H1 (cell line): ENCODE measurements at regions not wholly inside any gene's neighbourhood (a gene's known extent, or its start where the extent isn't known, plus 50 kb on each side); places are given as distances from the start of the nearest gene placed in this dataset.

ENCODE experiments used
- CTCF ChIA-PET: fragments of 300-600 bp; sonication (Branson Sonifier 250); formaldehyde crosslinking; loops from one replicate; lab custom pipeline; 2021; ENCODE audit not compliant: partially characterized antibody; lab: Charles Lee
- POLR2A ChIA-PET: fragments of 300-600 bp; sonication (Branson Sonifier 250); formaldehyde crosslinking; loops from one replicate; lab custom pipeline; 2021; ENCODE audit warnings: inconsistent platforms; ENCODE audit not compliant: partially characterized antibody; lab: Charles Lee
- DNase-seq, 2 experiments: peaks; one replicate each; pipeline versions ENCODE4 v3.0.0 to v3.0.0-alpha.2; 2010 to 2022; ENCODE audit warnings: low spot score in 2 of 2, low read depth in 1 of 2, mixed read lengths in 1 of 2
- FAIRE-seq: peaks from 2 replicates; lab custom pipeline; 2011; peaks lifted over from hg19 to GRCh38; lab: Jason Lieb, UNC
- H2AFZ ChIP-seq: 2 replicates; pipeline ENCODE4 v1.8.1; 2012; ENCODE audit warnings: low read length, inconsistent platforms
- H2AK5ac ChIP-seq: 2 replicates; pipeline ENCODE4 v1.6.1; 2013; ENCODE audit warnings: low read depth, low read length
- H2BK120ac ChIP-seq: replicated peaks from 2 replicates; pipeline ENCODE3; 2013; ENCODE audit warnings: low read depth, low read length, inconsistent platforms
- H2BK12ac ChIP-seq: 2 replicates; pipeline ENCODE4 v1.6.1; 2013; ENCODE audit warnings: low read depth, low read length
- H2BK15ac ChIP-seq: 2 replicates; pipeline ENCODE4 v1.6.1; 2013; ENCODE audit warnings: low read length
- H2BK20ac ChIP-seq: 2 replicates; pipeline ENCODE4 v1.6.1; 2013; ENCODE audit warnings: low read length
- H2BK5ac ChIP-seq: 2 replicates; pipeline ENCODE4 v1.6.1; 2013; ENCODE audit warnings: low read depth, low read length
- H3K14ac ChIP-seq: 2 replicates; pipeline ENCODE4 v1.6.1; 2013; ENCODE audit warnings: inconsistent platforms; ENCODE audit not compliant: insufficient read length
- H3K18ac ChIP-seq: 2 replicates; pipeline ENCODE4 v1.6.1; 2013; ENCODE audit warnings: low read length; ENCODE audit errors: extremely low read depth
- H3K23ac ChIP-seq: 2 replicates; pipeline ENCODE4 v1.6.1; 2013; ENCODE audit warnings: inconsistent platforms; ENCODE audit not compliant: insufficient read length
- H3K23me2 ChIP-seq: 2 replicates; pipeline ENCODE4 v1.6.1; 2013; ENCODE audit warnings: low read depth, low read length
- H3K27ac ChIP-seq: 2 replicates; pipeline ENCODE4 v1.6.1; 2011; ENCODE audit warnings: low read depth, low read length, inconsistent platforms
- H3K27me3 ChIP-seq, 4 experiments: replicated peaks in 1 of 4; 1 replicate in 1 of 4; 2 replicates in 3 of 4; pipeline versions ENCODE4 v1.6.1 to v1.8.1; 2011 to 2013; ENCODE audit warnings: low read length in 3 of 4, mild to moderate bottlenecking in 3 of 4, inconsistent platforms in 2 of 4, mixed read lengths in 2 of 4, moderate library complexity in 1 of 4; ENCODE audit not compliant: control insufficient read depth in 3 of 4, insufficient read depth in 3 of 4; ENCODE audit errors: extremely low read depth in 1 of 4
- H3K36me3 ChIP-seq, 4 experiments: 2 replicates each; pipeline versions ENCODE4 v1.6.1 to v1.8.1; 2011 to 2013; ENCODE audit warnings: mild to moderate bottlenecking in 4 of 4, low read length in 3 of 4, moderate library complexity in 2 of 4, control low read depth in 1 of 4, inconsistent platforms in 1 of 4; ENCODE audit not compliant: insufficient read depth in 4 of 4, control insufficient read depth in 2 of 4
- H3K4ac ChIP-seq: replicated peaks from 2 replicates; pipeline ENCODE3; 2013; ENCODE audit warnings: low read length, low read depth, mixed read lengths, inconsistent platforms; ENCODE audit not compliant: insufficient read length
- H3K4me1 ChIP-seq, 4 experiments: replicated peaks in 1 of 4; 1 replicate in 1 of 4; 2 replicates in 3 of 4; pipeline versions ENCODE4 v1.6.1 to v1.8.1; 2011 to 2013; ENCODE audit warnings: low read length in 3 of 4, inconsistent platforms in 2 of 4, mixed read lengths in 1 of 4; ENCODE audit not compliant: insufficient read depth in 4 of 4, control insufficient read depth in 3 of 4
- H3K4me2 ChIP-seq, 2 experiments: 2 replicates each; pipeline versions ENCODE4 v1.6.1 to v1.8.1; 2011 to 2013; ENCODE audit warnings: low read depth in 2 of 2, low read length in 2 of 2, control low read depth in 1 of 2, inconsistent platforms in 1 of 2, mild to moderate bottlenecking in 1 of 2; ENCODE audit not compliant: insufficient read depth in 1 of 2
- H3K4me3 ChIP-seq, 4 experiments: fragments of 200-600, 300-600 bp in 1 of 4; sonication (generic), shearing (Covaris generic), sonication (Bioruptor Twin) in 1 of 4; 2 replicates each; pipeline versions ENCODE4 v1.5.1 to v1.8.1; 2011 to 2016; ENCODE audit warnings: low read length in 4 of 4, low read depth in 3 of 4, control low read depth in 2 of 4, inconsistent platforms in 2 of 4, mild to moderate bottlenecking in 2 of 4, mixed read lengths in 1 of 4, moderate library complexity in 1 of 4; ENCODE audit not compliant: insufficient read depth in 2 of 4; ENCODE audit errors: extremely low read depth in 1 of 4
- H3K56ac ChIP-seq: replicated peaks from 2 replicates; pipeline ENCODE3; 2013; ENCODE audit warnings: low read depth, mild to moderate bottlenecking, mixed read lengths, low read length, inconsistent platforms; ENCODE audit not compliant: insufficient read length
- H3K79me1 ChIP-seq: 2 replicates; pipeline ENCODE4 v1.6.1; 2013; ENCODE audit warnings: low read depth, low read length, control low read depth
- H3K79me2 ChIP-seq, 2 experiments: 2 replicates each; pipeline versions ENCODE4 v1.6.1 to v1.8.1; 2012 to 2013; ENCODE audit warnings: low read length in 2 of 2, mild to moderate bottlenecking in 2 of 2, inconsistent platforms in 1 of 2; ENCODE audit not compliant: insufficient read depth in 2 of 2, control insufficient read depth in 1 of 2
- H3K9ac ChIP-seq, 4 experiments: replicated peaks in 1 of 4; 1 replicate in 1 of 4; 2 replicates in 3 of 4; pipeline versions ENCODE4 v1.6.1 to v1.8.1; 2011 to 2013; ENCODE audit warnings: low read depth in 3 of 4, low read length in 3 of 4, control low read depth in 2 of 4, mild to moderate bottlenecking in 2 of 4, moderate library complexity in 2 of 4, inconsistent platforms in 1 of 4; ENCODE audit errors: extremely low read depth in 1 of 4
- H3K9me3 ChIP-seq, 2 experiments: 2 replicates each; pipeline versions ENCODE4 v1.6.1 to v1.8.1; 2012 to 2013; ENCODE audit warnings: mild to moderate bottlenecking in 2 of 2, moderate library complexity in 2 of 2, control low read depth in 1 of 2, inconsistent platforms in 1 of 2, low read depth in 1 of 2, low read length in 1 of 2, mixed read lengths in 1 of 2; ENCODE audit not compliant: insufficient read depth in 2 of 2
- H4K20me1 ChIP-seq, 2 experiments: replicated peaks in 1 of 2; 2 replicates each; pipeline versions ENCODE3 to v1.8.1; 2011 to 2013; ENCODE audit warnings: inconsistent platforms in 2 of 2, low read length in 2 of 2, mild to moderate bottlenecking in 1 of 2; ENCODE audit not compliant: insufficient read depth in 2 of 2, control insufficient read depth in 1 of 2
- H4K5ac ChIP-seq: 2 replicates; pipeline ENCODE4 v1.6.1; 2013; ENCODE audit warnings: low read length, low read depth, mixed read lengths, inconsistent platforms; ENCODE audit not compliant: insufficient read length
- H4K8ac ChIP-seq: 2 replicates; pipeline ENCODE4 v1.8.0; 2013; ENCODE audit warnings: mild to moderate bottlenecking, moderate library complexity, low read length, inconsistent platforms; ENCODE audit not compliant: insufficient read depth; ENCODE audit errors: extremely low read depth
- H4K91ac ChIP-seq: replicated peaks from 2 replicates; pipeline ENCODE3; 2013; ENCODE audit warnings: low read length, mixed read lengths, inconsistent platforms; ENCODE audit not compliant: insufficient read length
- BRCA1 ChIP-seq: IDR thresholded peaks from 2 replicates; pipeline ENCODE4 v1.6.1; 2012; ENCODE audit warnings: low read depth, low read length, improper control_type of control experiment
- POLR2AphosphoS5 ChIP-seq: IDR thresholded peaks from 2 replicates; pipeline ENCODE4 v1.6.1; 2011; ENCODE audit warnings: low read depth, low read length
- SIRT6 ChIP-seq: IDR thresholded peaks from one replicate; pipeline ENCODE4 v1.7.1; 2012; ENCODE audit warnings: low read length, inconsistent platforms
- SIX5 ChIP-seq: IDR thresholded peaks from 2 replicates; pipeline ENCODE4 v1.6.1; 2011; ENCODE audit warnings: mild to moderate bottlenecking, low read depth, low read length
- SP2 ChIP-seq: IDR thresholded peaks from 2 replicates; pipeline ENCODE4 v1.6.1; 2012; ENCODE audit warnings: mild to moderate bottlenecking, low read length, inconsistent platforms
- SP4 ChIP-seq: IDR thresholded peaks from 2 replicates; pipeline ENCODE4 v1.6.1; 2012; ENCODE audit warnings: low read length, inconsistent platforms
- SRF ChIP-seq: IDR thresholded peaks from 2 replicates; pipeline ENCODE4 v1.6.1; 2011; ENCODE audit warnings: mild to moderate bottlenecking, low read depth, low read length, moderate library complexity
- SUZ12 ChIP-seq: fragments of 200-600 bp; sonication (generic); IDR thresholded peaks from 2 replicates; pipeline ENCODE4 v1.6.1; 2012; ENCODE audit warnings: mild to moderate bottlenecking, inconsistent platforms, low read length, moderate library complexity, mixed read lengths
- TAF7 ChIP-seq: optimal IDR thresholded peaks from 2 replicates; pipeline ENCODE3; 2011; ENCODE audit warnings: low read depth, mild to moderate bottlenecking, inconsistent platforms, low read length, moderate library complexity, borderline replicate concordance
- ZNF274 ChIP-seq: IDR thresholded peaks from 2 replicates; pipeline ENCODE4 v1.7.0; 2012; ENCODE audit warnings: low read length, borderline replicate concordance; ENCODE audit errors: extremely low read depth

DNA sequence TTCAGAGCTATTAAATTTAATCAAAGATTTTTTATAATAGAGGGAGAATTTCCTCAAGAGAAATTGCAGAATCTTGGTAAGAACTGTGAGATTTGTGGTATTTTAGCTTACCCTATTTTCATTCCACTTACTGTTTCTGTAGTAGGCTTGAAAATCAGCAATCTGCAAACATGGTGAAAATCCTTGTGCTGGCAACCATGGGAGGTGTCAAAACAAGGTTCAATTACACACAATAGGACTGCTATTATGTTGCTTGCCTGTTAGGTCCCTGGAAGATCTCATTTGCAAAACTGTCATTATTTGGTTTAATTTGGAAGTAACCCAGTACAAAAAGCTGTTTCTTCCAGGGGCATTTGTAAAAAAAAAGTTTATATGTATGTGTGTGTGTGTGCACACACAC is 662.8 kb upstream of the SLITRK6 start:
- H3K4me3 ChIP-seq: no peak overlapping the region
- H3K23me2 ChIP-seq: no peaks in the 10 kb centered on the region
- H3K27me3 ChIP-seq: no peaks in the 10 kb centered on the region
- H4K8ac ChIP-seq: no peak overlapping the region
- H2BK12ac ChIP-seq: no peak overlapping the region
- FAIRE-seq: no peak
- ChIA-PET CTCF (interaction anchor here (1.1 to 1.4 kb wide), 4 partner anchors 8 to 369 kb away, joined by 3 to 5 read pairs (median 4); no protein-coding TSS in a partner anchor), POLR2A (no interaction called here)
- H2BK5ac ChIP-seq: no peak overlapping the region
- DNase-seq: no peak
- no peak overlapping the region for H3K23ac ChIP-seq
- no peaks in the 10 kb centered on the region for H3K4me1 ChIP-seq
- no peak overlapping the region for H3K9ac ChIP-seq
- no peak overlapping the region for H3K27ac ChIP-seq
- no peaks in the 10 kb centered on the region for H3K79me2 ChIP-seq
- no peak overlapping the region for H2BK20ac ChIP-seq
- H3K56ac ChIP-seq: no peak overlapping the region
- no peak overlapping the region for H2AFZ ChIP-seq
- H3K4me2 ChIP-seq: no peak overlapping the region
- H3K36me3 ChIP-seq: no peaks in the 10 kb centered on the region; a peak in 1 of 8 replicates
- H2AK5ac ChIP-seq: no peak overlapping the region
- no peak overlapping the region for H4K91ac ChIP-seq
- no peak overlapping the region for H2BK15ac ChIP-seq
- H3K79me1 ChIP-seq: no peaks in the 10 kb centered on the region
- H2BK120ac ChIP-seq: no peak overlapping the region
- no peaks in the 10 kb centered on the region for H3K9me3 ChIP-seq
- H3K4ac ChIP-seq: no peak overlapping the region
- H4K20me1 ChIP-seq: no peaks in the 10 kb centered on the region
- no peak overlapping the region for H3K14ac ChIP-seq
- no peak overlapping the region for H3K18ac ChIP-seq
- no peak overlapping the region for H4K5ac ChIP-seq
- no peak for TF ChIP-seq BRCA1
- TF ChIP-seq SP4: no peak
- TF ChIP-seq SUZ12: no peak
- TF ChIP-seq TAF7: no peak
- no peak for TF ChIP-seq ZNF274
- no peak for TF ChIP-seq SRF
- TF ChIP-seq POLR2AphosphoS5: no peak
- no peak for TF ChIP-seq SP2
- no peak for TF ChIP-seq SIRT6
- TF ChIP-seq SIX5: no peak
